Endothelial cell of umbilical vein (primary cell): ENCODE measurements at regions not wholly inside any gene's neighbourhood (a gene's known extent, or its start where the extent isn't known, plus 50 kb on each side); places are given as distances from the start of the nearest gene placed in this dataset.

Source experiments
- BruUV-seq: library from RNA; stranded (reverse); fragments of 400-500 nt; replicated peaks from 2 replicates; lab custom pipeline; 2021; lab: Mats Ljungman, UMichigan
- CTCF ChIA-PET: fragments of 300-600, 350-600 bp; sonication (Branson Sonifier 250); formaldehyde crosslinking; loops from one replicate; lab custom pipeline; 2021; ENCODE audit warnings: antibody characterized with exemption, inconsistent platforms; lab: Charles Lee
- POLR2A ChIA-PET: fragments of 300-600, 350-600 bp; sonication (Branson Sonifier 250); formaldehyde crosslinking; loops from one replicate; lab custom pipeline; 2021; ENCODE audit warnings: antibody characterized with exemption, inconsistent platforms; lab: Charles Lee
- DNase-seq: peaks from one replicate; pipeline ENCODE4 v3.0.0-alpha.2; 2011; ENCODE audit warnings: low read depth, low spot score
- FAIRE-seq: peaks from 2 replicates; lab custom pipeline; 2011; peaks lifted over from hg19 to GRCh38; lab: Jason Lieb, UNC
- H2AFZ ChIP-seq: 2 replicates; pipeline ENCODE4 v1.6.0; 2012; ENCODE audit warnings: low read depth, low read length, control low read depth, inconsistent platforms
- H3K27ac ChIP-seq: 2 replicates; pipeline ENCODE4 v1.5.1; 2011; ENCODE audit warnings: low read depth, mild to moderate bottlenecking, control low read depth, low read length, moderate library complexity; ENCODE audit not compliant: insufficient read depth
- H3K27me3 ChIP-seq, 2 experiments: 2 replicates each; pipeline versions ENCODE4 v1.6.0 to v1.6.1; 2011; ENCODE audit warnings: low read length in 2 of 2, mixed read lengths in 1 of 2; ENCODE audit not compliant: control insufficient read depth in 2 of 2, insufficient read depth in 2 of 2
- H3K36me3 ChIP-seq, 2 experiments: 2 replicates in 1 of 2; 3 replicates in 1 of 2; pipeline ENCODE4 v1.5.1; 2011; ENCODE audit warnings: low read length in 2 of 2, mild to moderate bottlenecking in 1 of 2, moderate library complexity in 1 of 2; ENCODE audit not compliant: control insufficient read depth in 2 of 2, insufficient read depth in 2 of 2; ENCODE audit errors: extremely low read depth in 1 of 2
- H3K4me1 ChIP-seq: 3 replicates; pipeline ENCODE4 v1.5.1; 2011; ENCODE audit warnings: mild to moderate bottlenecking, low read length; ENCODE audit not compliant: control insufficient read depth, insufficient read depth; ENCODE audit errors: extremely low read depth
- H3K4me2 ChIP-seq: 2 replicates; pipeline ENCODE4 v1.6.1; 2011; ENCODE audit warnings: low read length, control low read depth, mixed read lengths; ENCODE audit not compliant: insufficient read depth
- H3K4me3 ChIP-seq, 3 experiments: fragments of 200-600 bp in 1 of 3; sonication (generic), shearing (Covaris generic) in 1 of 3; replicated peaks in 1 of 3; 2 replicates each; pipeline ENCODE4 v1.5.1; 2011 to 2016; ENCODE audit warnings: control low read depth in 3 of 3, low read length in 3 of 3, mild to moderate bottlenecking in 2 of 3, inconsistent platforms in 1 of 3, low read depth in 1 of 3, moderate library complexity in 1 of 3; ENCODE audit not compliant: insufficient read depth in 1 of 3
- H3K79me2 ChIP-seq: 2 replicates; pipeline ENCODE4 v1.6.0; 2012; ENCODE audit warnings: low read length, inconsistent platforms; ENCODE audit not compliant: control insufficient read depth, insufficient read depth
- H3K9ac ChIP-seq: replicated peaks from 2 replicates; pipeline ENCODE3; 2011; ENCODE audit warnings: low read length, control low read depth; ENCODE audit not compliant: insufficient read depth; ENCODE audit errors: extremely low read depth
- H3K9me1 ChIP-seq: replicated peaks from 3 replicates; pipeline ENCODE4 v1.6.0; 2011; ENCODE audit warnings: mild to moderate bottlenecking, low read length; ENCODE audit not compliant: control insufficient read depth, insufficient read depth; ENCODE audit errors: extremely low read depth
- H3K9me3 ChIP-seq: replicated peaks from 2 replicates; pipeline ENCODE4 v1.5.1; 2012; ENCODE audit warnings: low read length, inconsistent platforms; ENCODE audit not compliant: control insufficient read depth, insufficient read depth
- H4K20me1 ChIP-seq: replicated peaks from 2 replicates; pipeline ENCODE3; 2011; ENCODE audit warnings: mild to moderate bottlenecking, low read length; ENCODE audit not compliant: control insufficient read depth, insufficient read depth; ENCODE audit errors: extremely low read depth
- CTCF ChIP-seq, 2 donors: IDR thresholded peaks; 1 replicate in 1 of 2; 2 replicates in 1 of 2; pipeline ENCODE4 v1.5.1; 2011; ENCODE audit warnings: low read length in 2 of 2, mild to moderate bottlenecking in 2 of 2, moderate library complexity in 2 of 2, control low read depth in 1 of 2, inconsistent platforms in 1 of 2, low read depth in 1 of 2; ENCODE audit not compliant: insufficient read depth in 1 of 2; ENCODE audit errors: extremely low read depth in 1 of 2
- EZH2 ChIP-seq: IDR thresholded peaks from 2 replicates; pipeline ENCODE4 v1.6.1; 2012; ENCODE audit warnings: borderline replicate concordance, low read depth, mild to moderate bottlenecking, moderate library complexity, low read length, inconsistent platforms; ENCODE audit not compliant: severe bottlenecking
- FOS ChIP-seq: IDR thresholded peaks from 2 replicates; pipeline ENCODE4 v1.6.1; 2011; ENCODE audit warnings: mild to moderate bottlenecking, low read length, moderate library complexity, borderline replicate concordance; ENCODE audit not compliant: insufficient read depth
- GATA2 ChIP-seq: IDR thresholded peaks from 2 replicates; pipeline ENCODE4 v1.7.0; 2011; ENCODE audit warnings: low read depth, mild to moderate bottlenecking, moderate library complexity, mixed read lengths, low read length; ENCODE audit not compliant: insufficient read length, insufficient read depth
- JUN ChIP-seq: IDR thresholded peaks from 2 replicates; pipeline ENCODE4 v1.6.1; 2011; ENCODE audit warnings: borderline replicate concordance, low read depth; ENCODE audit not compliant: insufficient read length, insufficient read depth
- MYC ChIP-seq: IDR thresholded peaks from one replicate; pipeline ENCODE4 v1.6.1; 2011; ENCODE audit warnings: mild to moderate bottlenecking, low read depth, low read length
- POLR2A ChIP-seq: IDR thresholded peaks from 2 replicates; pipeline ENCODE4 v1.6.1; 2012; ENCODE audit warnings: low read depth, mild to moderate bottlenecking, control low read depth, low read length
- POLR2AphosphoS5 ChIP-seq: IDR thresholded peaks from 2 replicates; pipeline ENCODE4 v1.6.1; 2012; ENCODE audit warnings: low read depth, mild to moderate bottlenecking, control low read depth, low read length, moderate library complexity; ENCODE audit not compliant: insufficient read depth
- dilution Hi-C: fragments of 300-500 bp; cut with MboI; formaldehyde crosslinking; loops from one replicate; pipeline ENCODE4 v1.15.0; 2019; ENCODE audit warnings: low sequenced_read_pairs; ENCODE audit not compliant: extremely low pct_ligation_motif_present
- intact Hi-C: fragments of 100-400 bp; cut with micrococcal nuclease; formaldehyde crosslinking; loops from one replicate; pipeline ENCODE4 v1.10.0; 2022
- TF ChIP-seq, protein P1 (sequence below): IDR thresholded peaks from 2 replicates; pipeline ENCODE4 v1.6.1; 2011; ENCODE audit not compliant: insufficient read depth, insufficient read length

DNA sequence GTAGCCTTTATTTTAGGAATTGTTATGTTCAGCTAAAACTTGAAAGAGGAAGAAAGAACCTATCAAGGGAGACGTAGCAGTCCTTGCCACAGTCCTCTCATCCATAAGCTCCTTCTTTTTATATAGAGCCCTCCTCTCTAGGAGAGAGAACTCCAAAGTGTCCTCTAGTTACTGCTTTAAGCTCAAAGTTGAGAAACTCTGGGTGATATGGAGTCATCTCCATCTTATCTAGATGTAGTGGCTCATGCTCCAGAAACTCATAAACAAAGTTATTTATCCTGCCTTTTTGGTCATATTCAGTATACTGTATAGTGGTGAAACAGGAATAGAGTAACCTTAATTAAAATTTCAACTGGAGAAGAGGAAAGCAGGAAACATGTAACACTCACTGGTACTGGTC is 90.4 kb upstream of the ATF7IP start:
- H3K9me1 ChIP-seq, result no peaks in the 10 kb centered on the region
- no peak overlapping the region for H3K27ac ChIP-seq
- no peak for TF ChIP-seq POLR2A
- no peak for TF ChIP-seq MYC
- TF ChIP-seq CTCF (IDR thresholded peaks at IDR 0.05; ENCODE audit: extremely low read depth in 1 of 2, insufficient read depth in 1 of 2, low read depth in 1 of 2, low read length in 2 of 2), result no peak
- no peak for TF ChIP-seq EZH2
- no peak for TF ChIP-seq POLR2AphosphoS5
- no peak for TF ChIP-seq GATA2
- TF ChIP-seq FOS, result no peak
- no peak for TF ChIP-seq JUN
- TF ChIP-seq, protein P1, sequence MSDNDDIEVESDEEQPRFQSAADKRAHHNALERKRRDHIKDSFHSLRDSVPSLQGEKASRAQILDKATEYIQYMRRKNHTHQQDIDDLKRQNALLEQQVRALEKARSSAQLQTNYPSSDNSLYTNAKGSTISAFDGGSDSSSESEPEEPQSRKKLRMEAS, result no peak
- no peak for FAIRE-seq
- H3K9me3 ChIP-seq, result no peaks in the 10 kb centered on the region
- H4K20me1 ChIP-seq, result no peaks in the 10 kb centered on the region
- DNase-seq, result no peak
- intact Hi-C loops, result no loop called here
- no peaks in the 10 kb centered on the region for H3K27me3 ChIP-seq
- dilution Hi-C loops, result no loop called here
- POLR2A ChIA-PET, result no interaction called here
- H3K79me2 ChIP-seq, result no peaks in the 10 kb centered on the region
- CTCF ChIA-PET, result interaction anchor here (1.0 to 1.4 kb wide), 2 partner anchors 37 to 50 kb away, joined by 3 to 6 read pairs; no protein-coding TSS in a partner anchor
- no peaks in the 10 kb centered on the region for H3K36me3 ChIP-seq
- no peak overlapping the region for H3K9ac ChIP-seq
- no peaks in the 10 kb centered on the region for H3K4me1 ChIP-seq
- no TSS peak for BruUV-seq
- no peak overlapping the region for H2AFZ ChIP-seq
- no peak overlapping the region for H3K4me2 ChIP-seq
- H3K4me3 ChIP-seq, result no peak overlapping the region
